SK-N-SH (cell line): ENCODE measurements at regions not wholly inside any gene's neighbourhood (a gene's known extent, or its start where the extent isn't known, plus 50 kb on each side); places are given as distances from the start of the nearest gene placed in this dataset.

Experiments
- CTCF ChIA-PET: fragments of 300-600, 350-600 bp; formaldehyde crosslinking; extraction: SDS; loops from one replicate; lab custom pipeline; 2021; lab: Yijun Ruan, JAX
- POLR2A ChIA-PET: fragments of 350-600 bp; sonication (Branson Sonifier 250); formaldehyde crosslinking; extraction: SDS; loops from one replicate; lab custom pipeline; 2020; ENCODE audit warnings: antibody characterized with exemption, inconsistent platforms; lab: Yijun Ruan, JAX
- DNase-seq: peaks from one replicate; pipeline ENCODE4 v3.0.0; 2012
- H2AFZ ChIP-seq: fragments of 200-600 bp; sonication (generic); 2 replicates; pipeline ENCODE4 v1.8.1; 2016; ENCODE audit warnings: antibody characterized with exemption, mild to moderate bottlenecking, low read depth
- H3F3A ChIP-seq: fragments of 200-600 bp; sonication (generic); replicated peaks from 2 replicates; pipeline ENCODE3; 2016; ENCODE audit warnings: antibody characterized with exemption, mild to moderate bottlenecking; ENCODE audit not compliant: insufficient read depth
- H3K27ac ChIP-seq, 2 experiments: fragments of 200-500 bp in 1 of 2; fragments of 200-600 bp in 1 of 2; sonication (Bioruptor generic) in 1 of 2; sonication (generic), shearing (Covaris generic) in 1 of 2; 2 replicates each; pipeline versions ENCODE4 v1.5.1 to v1.6.1; 2014 to 2016; ENCODE audit warnings: low read depth in 2 of 2, inconsistent platforms in 1 of 2, low read length in 1 of 2, mild to moderate bottlenecking in 1 of 2, mixed read lengths in 1 of 2
- H3K27me3 ChIP-seq: fragments of 200-600 bp; sonication (generic), shearing (Covaris generic); 2 replicates; pipeline ENCODE4 v1.6.1; 2016; ENCODE audit warnings: mixed run types; ENCODE audit not compliant: insufficient read depth
- H3K36me3 ChIP-seq, 2 experiments: fragments of 200-500 bp in 1 of 2; fragments of 200-600 bp in 1 of 2; sonication (Bioruptor generic) in 1 of 2; sonication (generic) in 1 of 2; replicated peaks in 1 of 2; 2 replicates each; pipeline versions ENCODE3 to v1.5.1; 2014 to 2016; ENCODE audit warnings: low read length in 1 of 2, mild to moderate bottlenecking in 1 of 2; ENCODE audit not compliant: insufficient read depth in 2 of 2, control insufficient read depth in 1 of 2
- H3K4me1 ChIP-seq, 2 experiments: fragments of 200-500 bp in 1 of 2; fragments of 200-600 bp in 1 of 2; sonication (Bioruptor generic) in 1 of 2; sonication (generic), shearing (Covaris generic) in 1 of 2; 2 replicates each; pipeline versions ENCODE4 v1.5.1 to v1.6.1; 2014 to 2016; ENCODE audit warnings: low read depth in 1 of 2, low read length in 1 of 2, mixed run types in 1 of 2; ENCODE audit not compliant: insufficient read depth in 2 of 2, control insufficient read depth in 1 of 2
- H3K4me2 ChIP-seq: fragments of 200-600 bp; sonication (generic), shearing (Covaris generic); 2 replicates; pipeline ENCODE4 v1.6.1; 2017; ENCODE audit warnings: mixed run types
- H3K4me3 ChIP-seq, 2 experiments: fragments of 200-500 bp in 1 of 2; fragments of 200-600 bp in 1 of 2; sonication (Bioruptor generic) in 1 of 2; sonication (generic), shearing (Covaris generic) in 1 of 2; 2 replicates each; pipeline versions ENCODE4 v1.5.1 to v1.8.1; 2014 to 2016; ENCODE audit warnings: low read depth in 2 of 2, inconsistent platforms in 1 of 2, low read length in 1 of 2, mild to moderate bottlenecking in 1 of 2, mixed read lengths in 1 of 2, moderate library complexity in 1 of 2
- H3K79me2 ChIP-seq: fragments of 200-600 bp; sonication (generic); 2 replicates; pipeline ENCODE4 v1.8.1; 2017; ENCODE audit warnings: mild to moderate bottlenecking; ENCODE audit not compliant: insufficient read depth
- H3K9ac ChIP-seq: fragments of 200-600 bp; sonication (generic); 2 replicates; pipeline ENCODE4 v1.6.1; 2017; ENCODE audit warnings: mixed run types
- H3K9me2 ChIP-seq: fragments of 200-600 bp; sonication (generic); 2 replicates; pipeline ENCODE4 v1.6.1; 2017; ENCODE audit warnings: mixed run types
- H3K9me3 ChIP-seq: fragments of 200-600 bp; sonication (generic); 2 replicates; pipeline ENCODE4 v1.6.1; 2017; ENCODE audit warnings: mixed run types, mild to moderate bottlenecking, moderate library complexity
- H4K20me1 ChIP-seq: fragments of 200-600 bp; sonication (generic); 2 replicates; pipeline ENCODE4 v1.6.1; 2017; ENCODE audit warnings: mild to moderate bottlenecking, mixed run types; ENCODE audit not compliant: insufficient read depth
- FOSL2 ChIP-seq: IDR thresholded peaks from 2 replicates; pipeline ENCODE4 v1.4.0; 2012; ENCODE audit warnings: low read depth, mild to moderate bottlenecking, moderate library complexity, borderline replicate concordance
- FOXJ3 ChIP-seq: sonication (generic); formaldehyde crosslinking; IDR thresholded peaks from 2 replicates; pipeline ENCODE4 v1.5.1; 2020; ENCODE audit warnings: mild to moderate bottlenecking, missing genetic modification reagents
- FOXM1 ChIP-seq: IDR thresholded peaks from 2 replicates; pipeline ENCODE4 v1.4.0; 2012; ENCODE audit warnings: low read depth, mild to moderate bottlenecking
- GATA2 ChIP-seq: sonication (generic); formaldehyde crosslinking; IDR thresholded peaks from 2 replicates; pipeline ENCODE4 v1.5.0; 2020; ENCODE audit warnings: mild to moderate bottlenecking, missing genetic modification reagents
- NRF1 ChIP-seq: IDR thresholded peaks from 2 replicates; pipeline ENCODE4 v1.6.1; 2012; ENCODE audit warnings: low read depth, mild to moderate bottlenecking, low read length
- POLR2AphosphoS5 ChIP-seq: IDR thresholded peaks from 2 replicates; pipeline ENCODE4 v1.6.1; 2012; ENCODE audit warnings: low read depth, low read length
- SIN3A ChIP-seq: IDR thresholded peaks from 2 replicates; pipeline ENCODE4 v1.6.1; 2012; ENCODE audit warnings: low read depth, mild to moderate bottlenecking, low read length, moderate library complexity, borderline replicate concordance
- TAF1 ChIP-seq: IDR thresholded peaks from 2 replicates; pipeline ENCODE4 v1.6.1; 2012; ENCODE audit warnings: low read depth, mild to moderate bottlenecking, low read length, moderate library complexity, borderline replicate concordance
- TEAD4 ChIP-seq: IDR thresholded peaks from 2 replicates; pipeline ENCODE4 v1.4.0; 2012; ENCODE audit warnings: mild to moderate bottlenecking, borderline replicate concordance; ENCODE audit not compliant: insufficient read depth
- WGBS: methylation state at CpG from one replicate; pipeline ENCODE4 v1.1.6; 2017; ENCODE audit warnings: low lambda C conversion rate; 5-methylcytosine and 5-hydroxymethylcytosine counted together
- TF ChIP-seq, protein P1 (sequence below): IDR thresholded peaks from 2 replicates; pipeline ENCODE4 v1.4.0; 2012; ENCODE audit warnings: low read depth
- TF ChIP-seq, protein P2 (sequence below): fragments of 200-600 bp; sonication (generic); IDR thresholded peaks from 2 replicates; pipeline ENCODE4 v1.6.1; 2017; ENCODE audit warnings: antibody characterized with exemption, mild to moderate bottlenecking, moderate library complexity
- TF ChIP-seq, protein P3 (sequence below): IDR thresholded peaks from 2 replicates; pipeline ENCODE4; 2012
- TF ChIP-seq, protein P4 (sequence below): fragments of 150-350 bp; IDR thresholded peaks from 2 replicates; pipeline ENCODE4 v1.6.1; 2016; ENCODE audit warnings: mild to moderate bottlenecking, low read depth, low read length

DNA sequence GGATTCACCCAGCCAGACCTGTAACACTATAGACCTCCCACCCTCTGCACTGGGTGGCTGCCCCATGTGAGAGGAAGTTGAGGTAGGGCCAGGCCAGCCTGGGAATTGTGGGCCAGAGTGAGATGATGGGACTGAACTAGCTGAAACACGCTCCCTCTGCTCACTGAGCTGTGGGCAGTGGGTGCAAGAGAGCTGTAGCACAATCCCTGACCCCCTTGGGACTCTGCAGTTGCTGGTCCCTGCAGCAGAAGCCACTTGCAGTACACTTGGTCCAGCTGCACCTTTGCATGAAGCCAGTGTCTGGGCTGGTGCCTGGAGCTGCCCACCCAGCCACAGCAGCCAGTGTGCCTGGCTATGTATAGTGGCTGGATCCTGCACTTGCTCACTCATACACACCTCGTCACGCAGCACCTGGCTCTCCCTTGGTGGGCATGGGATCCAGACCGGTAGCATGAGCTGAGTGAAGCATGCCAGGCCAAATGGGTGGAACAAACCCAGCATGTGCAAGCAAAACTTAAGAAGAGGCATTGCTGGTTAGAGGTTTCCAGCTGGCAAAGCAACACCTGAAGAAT is 805.7 kb upstream of the GBE1 start:
- CTCF ChIA-PET, result no interaction called here
- H3F3A ChIP-seq, result no peaks in the 10 kb centered on the region
- no peaks in the 10 kb centered on the region for H3K36me3 ChIP-seq
- H2AFZ ChIP-seq, result no peak overlapping the region
- no peak overlapping the region for H3K9ac ChIP-seq
- no peak overlapping the region for H3K27ac ChIP-seq
- no peaks in the 10 kb centered on the region; the same call in 1 of the 2 replicates for H3K27me3 ChIP-seq
- H4K20me1 ChIP-seq, result no peaks in the 10 kb centered on the region
- no peak for DNase-seq
- H3K9me2 ChIP-seq, result no peaks in the 10 kb centered on the region
- H3K4me1 ChIP-seq, result no peaks in the 10 kb centered on the region
- POLR2A ChIA-PET, result no interaction called here
- H3K79me2 ChIP-seq, result no peaks in the 10 kb centered on the region
- WGBS, result 0% methylated on average over 3 of the region's 4 CpGs
- no peak overlapping the region for H3K4me2 ChIP-seq
- no peaks in the 10 kb centered on the region for H3K9me3 ChIP-seq
- H3K4me3 ChIP-seq, result no peak overlapping the region
- no peak for TF ChIP-seq GATA2
- TF ChIP-seq TEAD4, result no peak

DNA sequence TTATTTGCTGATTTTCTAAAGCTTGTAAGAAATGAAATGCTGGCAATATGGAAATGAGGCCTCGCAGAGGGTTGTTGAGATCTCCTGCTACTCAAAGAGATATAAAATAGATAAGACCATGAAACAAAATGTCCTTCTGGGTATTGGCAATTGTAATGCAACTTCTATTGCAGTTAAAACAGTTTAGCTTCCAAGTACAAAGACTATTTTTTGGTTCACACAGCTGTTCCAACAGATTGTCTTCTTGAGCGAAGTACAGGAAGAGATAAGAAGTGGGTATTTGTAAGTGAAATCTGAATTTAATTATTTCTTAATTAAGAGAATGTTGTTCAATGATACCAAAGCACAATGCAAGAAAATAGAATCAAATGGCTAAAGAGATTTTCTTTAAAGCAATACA is 801.5 kb upstream of the GBE1 start:
- CTCF ChIA-PET, result no interaction called here
- no peaks in the 10 kb centered on the region for H3K9me3 ChIP-seq
- TF ChIP-seq, protein P1, sequence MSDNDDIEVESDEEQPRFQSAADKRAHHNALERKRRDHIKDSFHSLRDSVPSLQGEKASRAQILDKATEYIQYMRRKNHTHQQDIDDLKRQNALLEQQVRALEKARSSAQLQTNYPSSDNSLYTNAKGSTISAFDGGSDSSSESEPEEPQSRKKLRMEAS, result no peak
- TF ChIP-seq TAF1 (no peak), NRF1 (no peak), FOXJ3 (CRISPR knock-in tag) (no peak), FOXM1 (no peak), FOSL2 (no peak), POLR2AphosphoS5 (no peak), SIN3A (no peak)
- TF ChIP-seq, protein P2, sequence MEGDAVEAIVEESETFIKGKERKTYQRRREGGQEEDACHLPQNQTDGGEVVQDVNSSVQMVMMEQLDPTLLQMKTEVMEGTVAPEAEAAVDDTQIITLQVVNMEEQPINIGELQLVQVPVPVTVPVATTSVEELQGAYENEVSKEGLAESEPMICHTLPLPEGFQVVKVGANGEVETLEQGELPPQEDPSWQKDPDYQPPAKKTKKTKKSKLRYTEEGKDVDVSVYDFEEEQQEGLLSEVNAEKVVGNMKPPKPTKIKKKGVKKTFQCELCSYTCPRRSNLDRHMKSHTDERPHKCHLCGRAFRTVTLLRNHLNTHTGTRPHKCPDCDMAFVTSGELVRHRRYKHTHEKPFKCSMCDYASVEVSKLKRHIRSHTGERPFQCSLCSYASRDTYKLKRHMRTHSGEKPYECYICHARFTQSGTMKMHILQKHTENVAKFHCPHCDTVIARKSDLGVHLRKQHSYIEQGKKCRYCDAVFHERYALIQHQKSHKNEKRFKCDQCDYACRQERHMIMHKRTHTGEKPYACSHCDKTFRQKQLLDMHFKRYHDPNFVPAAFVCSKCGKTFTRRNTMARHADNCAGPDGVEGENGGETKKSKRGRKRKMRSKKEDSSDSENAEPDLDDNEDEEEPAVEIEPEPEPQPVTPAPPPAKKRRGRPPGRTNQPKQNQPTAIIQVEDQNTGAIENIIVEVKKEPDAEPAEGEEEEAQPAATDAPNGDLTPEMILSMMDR, result no peak
- TF ChIP-seq, protein P3, sequence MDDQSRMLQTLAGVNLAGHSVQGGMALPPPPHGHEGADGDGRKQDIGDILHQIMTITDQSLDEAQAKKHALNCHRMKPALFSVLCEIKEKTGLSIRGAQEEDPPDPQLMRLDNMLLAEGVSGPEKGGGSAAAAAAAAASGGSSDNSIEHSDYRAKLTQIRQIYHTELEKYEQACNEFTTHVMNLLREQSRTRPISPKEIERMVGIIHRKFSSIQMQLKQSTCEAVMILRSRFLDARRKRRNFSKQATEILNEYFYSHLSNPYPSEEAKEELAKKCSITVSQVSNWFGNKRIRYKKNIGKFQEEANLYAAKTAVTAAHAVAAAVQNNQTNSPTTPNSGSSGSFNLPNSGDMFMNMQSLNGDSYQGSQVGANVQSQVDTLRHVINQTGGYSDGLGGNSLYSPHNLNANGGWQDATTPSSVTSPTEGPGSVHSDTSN, result no peak
- TF ChIP-seq, protein P4, sequence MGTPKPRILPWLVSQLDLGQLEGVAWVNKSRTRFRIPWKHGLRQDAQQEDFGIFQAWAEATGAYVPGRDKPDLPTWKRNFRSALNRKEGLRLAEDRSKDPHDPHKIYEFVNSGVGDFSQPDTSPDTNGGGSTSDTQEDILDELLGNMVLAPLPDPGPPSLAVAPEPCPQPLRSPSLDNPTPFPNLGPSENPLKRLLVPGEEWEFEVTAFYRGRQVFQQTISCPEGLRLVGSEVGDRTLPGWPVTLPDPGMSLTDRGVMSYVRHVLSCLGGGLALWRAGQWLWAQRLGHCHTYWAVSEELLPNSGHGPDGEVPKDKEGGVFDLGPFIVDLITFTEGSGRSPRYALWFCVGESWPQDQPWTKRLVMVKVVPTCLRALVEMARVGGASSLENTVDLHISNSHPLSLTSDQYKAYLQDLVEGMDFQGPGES, result no peak
- TF ChIP-seq, all 33 proteins: peak for 0
- H3K27me3 ChIP-seq, result no peaks in the 10 kb centered on the region; the same call in 1 of the 2 replicates
- H3K27ac ChIP-seq, result no peak overlapping the region
- H3K36me3 ChIP-seq, result no peaks in the 10 kb centered on the region
- no peaks in the 10 kb centered on the region; the same call in 1 of the 2 replicates for H3K9me2 ChIP-seq
- H3K4me3 ChIP-seq, result no peak overlapping the region
- H3K9ac ChIP-seq, result no peak overlapping the region
- H3K4me1 ChIP-seq, result no peaks in the 10 kb centered on the region
- POLR2A ChIA-PET, result no interaction called here
- no peak overlapping the region for H2AFZ ChIP-seq
- no peak for DNase-seq
- H3F3A ChIP-seq, result no peaks in the 10 kb centered on the region
- H3K4me2 ChIP-seq, result no peak overlapping the region
- H4K20me1 ChIP-seq, result no peaks in the 10 kb centered on the region
- H3K79me2 ChIP-seq, result no peaks in the 10 kb centered on the region
- WGBS, result 3% methylated on average over 2 of the region's 2 CpGs
